GM23338 (cell line): ENCODE measurements at regions not wholly inside any gene's neighbourhood (a gene's known extent, or its start where the extent isn't known, plus 50 kb on each side); places are given as distances from the start of the nearest gene placed in this dataset.
"Not testable (repeated sequence)": the region's sequence is repeated elsewhere in the genome, so short reads cannot be mapped to it uniquely, and the experiment has no call there.

Experiments
- CREB1 ChIP-seq: fragments of 250-450 bp; sonication (Bioruptor Pico); IDR thresholded peaks from 2 replicates; pipeline ENCODE4 v1.5.0; 2020; ENCODE audit warnings: low read depth, mild to moderate bottlenecking, moderate library complexity
- CTCF ChIP-seq, 2 experiments: fragments of 200-600 bp in 1 of 2; sonication (generic) in 1 of 2; conservative IDR thresholded peaks; 2 replicates each; pipeline versions ENCODE4 v1.5.1 to v1.6.1; 2016 to 2017; ENCODE audit warnings: antibody characterized with exemption in 2 of 2, low read depth in 2 of 2, mild to moderate bottlenecking in 2 of 2, moderate library complexity in 1 of 2
- EZH2 ChIP-seq: fragments of 200-600 bp; sonication (generic); IDR thresholded peaks from one replicate; pipeline ENCODE4 v1.8.0; 2017; ENCODE audit warnings: antibody characterized with exemption, mild to moderate bottlenecking, low read depth; ENCODE audit not compliant: unreplicated experiment
- EZH2phosphoT487 ChIP-seq: fragments of 200-600 bp; sonication (generic); IDR thresholded peaks from one replicate; pipeline ENCODE4 v1.8.1; 2018; ENCODE audit warnings: antibody characterized with exemption; ENCODE audit not compliant: unreplicated experiment
- JUNB ChIP-seq: IDR thresholded peaks from one replicate; pipeline ENCODE4 v1.6.1; 2016; ENCODE audit warnings: antibody characterized with exemption; ENCODE audit not compliant: unreplicated experiment
- POLR2AphosphoS5 ChIP-seq: IDR thresholded peaks from 2 replicates; pipeline ENCODE4 v1.6.1; 2016; ENCODE audit warnings: antibody characterized with exemption, low read depth
- REST ChIP-seq: IDR thresholded peaks from one replicate; pipeline ENCODE4 v1.6.1; 2018; ENCODE audit warnings: antibody characterized with exemption; ENCODE audit not compliant: unreplicated experiment
- STAT1 ChIP-seq: IDR thresholded peaks from one replicate; pipeline ENCODE4 v1.6.1; 2016; ENCODE audit warnings: antibody characterized with exemption; ENCODE audit not compliant: unreplicated experiment

DNA sequence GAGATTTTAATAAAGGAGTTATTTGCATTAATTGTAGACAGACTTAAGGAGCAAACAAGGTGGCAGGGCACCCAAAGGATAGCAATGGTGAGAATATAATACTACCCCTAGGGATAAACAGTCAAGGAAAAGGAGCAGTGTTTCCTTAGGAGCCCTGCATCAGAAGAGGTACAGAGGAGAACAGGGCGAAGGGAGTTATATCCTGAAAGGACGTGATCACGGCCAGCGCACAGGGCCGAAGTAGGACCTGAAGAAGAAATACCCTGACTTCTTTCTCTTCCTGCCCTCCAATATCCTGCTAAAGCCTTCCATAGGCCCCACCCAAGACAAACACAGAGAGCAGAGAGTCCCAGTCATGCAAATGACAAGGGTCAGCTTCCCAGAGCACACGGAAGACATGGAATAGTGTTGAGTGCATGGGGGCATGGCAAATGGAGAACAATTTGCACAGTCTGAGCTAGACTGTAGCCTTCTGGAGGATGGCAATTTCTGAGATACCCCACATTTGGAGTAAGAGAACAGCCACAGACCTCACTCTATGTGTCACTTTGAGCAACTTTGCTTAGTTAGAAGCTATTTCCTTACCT is 188.2 kb downstream of the ZNF92 start:
- not testable (repeated sequence) for TF ChIP-seq CTCF (conservative IDR thresholded peaks at IDR 0.05; ENCODE audit: low read depth in 2 of 2); POLR2AphosphoS5; EZH2; CREB1 (CRISPR knock-in tag); EZH2phosphoT487; STAT1; REST; JUNB
